ENCODE measurements at regions not wholly inside any gene's neighbourhood (a gene's known extent, or its start where the extent isn't known, plus 50 kb on each side); places are given as distances from the start of the nearest gene placed in this dataset.

DNA sequence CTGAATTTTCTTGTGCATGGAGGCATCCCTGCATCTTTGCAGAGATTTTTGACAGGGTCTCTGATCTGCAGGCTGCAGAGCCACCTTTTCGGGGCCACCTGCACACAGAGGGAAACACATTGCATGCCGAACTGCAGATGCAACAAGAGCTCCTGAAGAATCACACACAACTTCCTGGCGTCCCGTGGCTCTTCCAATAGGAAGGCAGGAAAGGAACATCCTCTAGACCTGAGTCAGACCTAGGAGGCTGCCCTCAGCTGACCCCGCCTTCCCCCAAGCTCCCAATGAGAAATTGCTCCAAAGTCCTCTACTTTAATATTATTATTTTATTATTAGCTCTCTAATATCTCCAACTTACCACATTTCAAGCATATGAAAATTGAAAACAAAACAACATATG is 213.2 kb upstream of the ARRDC4 start:
- H3K27ac ChIP-seq (ENCODE audit: insufficient read depth, low read length): no peak overlapping the region
- no peaks in the 10 kb centered on the region for H3K9me3 ChIP-seq (ENCODE audit: control insufficient read depth, insufficient read depth, low read depth, low read length)
- no peaks in the 10 kb centered on the region for H4K20me1 ChIP-seq (ENCODE audit: control insufficient read depth, extremely low read depth, insufficient read depth, low read length)
- H3K4me3 ChIP-seq (replicated peaks in 1 of 4; ENCODE audit: control extremely low read depth in 1 of 4, insufficient read depth in 1 of 4, low read depth in 3 of 4, low read length in 4 of 4): no peak overlapping the region
- no peak overlapping the region for H3K4me2 ChIP-seq (ENCODE audit: extremely low read depth, insufficient read depth, low read length)
- TF ChIP-seq EZH2 (IDR thresholded peaks at IDR 0.05; ENCODE audit: low read length, missing control alignments): no peak
- TF ChIP-seq, protein P1, sequence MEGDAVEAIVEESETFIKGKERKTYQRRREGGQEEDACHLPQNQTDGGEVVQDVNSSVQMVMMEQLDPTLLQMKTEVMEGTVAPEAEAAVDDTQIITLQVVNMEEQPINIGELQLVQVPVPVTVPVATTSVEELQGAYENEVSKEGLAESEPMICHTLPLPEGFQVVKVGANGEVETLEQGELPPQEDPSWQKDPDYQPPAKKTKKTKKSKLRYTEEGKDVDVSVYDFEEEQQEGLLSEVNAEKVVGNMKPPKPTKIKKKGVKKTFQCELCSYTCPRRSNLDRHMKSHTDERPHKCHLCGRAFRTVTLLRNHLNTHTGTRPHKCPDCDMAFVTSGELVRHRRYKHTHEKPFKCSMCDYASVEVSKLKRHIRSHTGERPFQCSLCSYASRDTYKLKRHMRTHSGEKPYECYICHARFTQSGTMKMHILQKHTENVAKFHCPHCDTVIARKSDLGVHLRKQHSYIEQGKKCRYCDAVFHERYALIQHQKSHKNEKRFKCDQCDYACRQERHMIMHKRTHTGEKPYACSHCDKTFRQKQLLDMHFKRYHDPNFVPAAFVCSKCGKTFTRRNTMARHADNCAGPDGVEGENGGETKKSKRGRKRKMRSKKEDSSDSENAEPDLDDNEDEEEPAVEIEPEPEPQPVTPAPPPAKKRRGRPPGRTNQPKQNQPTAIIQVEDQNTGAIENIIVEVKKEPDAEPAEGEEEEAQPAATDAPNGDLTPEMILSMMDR (conservative IDR thresholded peaks at IDR 0.05 in 1 of 2, IDR thresholded peaks at IDR 0.05 in 1 of 2; ENCODE audit: low read depth in 1 of 2, low read length in 2 of 2): no peak
- H2AFZ ChIP-seq (ENCODE audit: low read length): no peak overlapping the region
- H3K27me3 ChIP-seq (ENCODE audit: control insufficient read depth, insufficient read depth, low read length): no peaks in the 10 kb centered on the region
- no peaks in the 10 kb centered on the region for H3K4me1 ChIP-seq (ENCODE audit: control insufficient read depth, extremely low read depth, insufficient read depth, low read length)
- no peaks in the 10 kb centered on the region for H3K36me3 ChIP-seq (ENCODE audit: control insufficient read depth, insufficient read depth, low read length)
- no peak overlapping the region for H3K9ac ChIP-seq (ENCODE audit: insufficient read depth, low read length)
- DNase-seq (ENCODE audit: low read depth in 2 of 2): no peak
- H3K79me2 ChIP-seq (ENCODE audit: control insufficient read depth, insufficient read depth, low read length): no peaks in the 10 kb centered on the region

GRCh38 chr15:97748576-97748975 is 211.9 kb upstream of the ARRDC4 start:
- no peaks in the 10 kb centered on the region for H3K9me3 ChIP-seq (ENCODE audit: control insufficient read depth, insufficient read depth, low read depth, low read length)
- no peaks in the 10 kb centered on the region for H3K27me3 ChIP-seq (ENCODE audit: control insufficient read depth, insufficient read depth, low read length)
- no peaks in the 10 kb centered on the region for H4K20me1 ChIP-seq (ENCODE audit: control insufficient read depth, extremely low read depth, insufficient read depth, low read length)
- H3K4me3 ChIP-seq (replicated peaks in 1 of 4; ENCODE audit: control extremely low read depth in 1 of 4, insufficient read depth in 1 of 4, low read depth in 3 of 4, low read length in 4 of 4): no peak overlapping the region
- H2AFZ ChIP-seq (ENCODE audit: low read length): no peak overlapping the region
- no peaks in the 10 kb centered on the region for H3K79me2 ChIP-seq (ENCODE audit: control insufficient read depth, insufficient read depth, low read length)
- no peaks in the 10 kb centered on the region for H3K4me1 ChIP-seq (ENCODE audit: control insufficient read depth, extremely low read depth, insufficient read depth, low read length)
- no peaks in the 10 kb centered on the region for H3K36me3 ChIP-seq (ENCODE audit: control insufficient read depth, insufficient read depth, low read length)
- TF ChIP-seq, protein P1 (conservative IDR thresholded peaks at IDR 0.05 in 1 of 2, IDR thresholded peaks at IDR 0.05 in 1 of 2; ENCODE audit: low read depth in 1 of 2, low read length in 2 of 2): no peak
- TF ChIP-seq EZH2 (IDR thresholded peaks at IDR 0.05; ENCODE audit: low read length, missing control alignments): no peak
- no peak overlapping the region for H3K4me2 ChIP-seq (ENCODE audit: extremely low read depth, insufficient read depth, low read length)
- no peak for DNase-seq (ENCODE audit: low read depth in 2 of 2)
- no peak overlapping the region for H3K27ac ChIP-seq (ENCODE audit: insufficient read depth, low read length)
- H3K9ac ChIP-seq (ENCODE audit: insufficient read depth, low read length): no peak overlapping the region

- H3K4me3 ChIP-seq (replicated peaks in 1 of 4; ENCODE audit: control extremely low read depth in 1 of 4, insufficient read depth in 1 of 4, low read depth in 3 of 4, low read length in 4 of 4): no peak overlapping the region
- H3K4me1 ChIP-seq (ENCODE audit: control insufficient read depth, extremely low read depth, insufficient read depth, low read length): no peaks in the 10 kb centered on the region
- H4K20me1 ChIP-seq (ENCODE audit: control insufficient read depth, extremely low read depth, insufficient read depth, low read length): no peaks in the 10 kb centered on the region
- H3K9ac ChIP-seq (ENCODE audit: insufficient read depth, low read length): no peak overlapping the region
- no peaks in the 10 kb centered on the region for H3K79me2 ChIP-seq (ENCODE audit: control insufficient read depth, insufficient read depth, low read length)
- no peaks in the 10 kb centered on the region for H3K36me3 ChIP-seq (ENCODE audit: control insufficient read depth, insufficient read depth, low read length)
- no peaks in the 10 kb centered on the region for H3K27me3 ChIP-seq (ENCODE audit: control insufficient read depth, insufficient read depth, low read length)
- H3K9me3 ChIP-seq (ENCODE audit: control insufficient read depth, insufficient read depth, low read depth, low read length): no peaks in the 10 kb centered on the region
- DNase-seq (ENCODE audit: low read depth in 2 of 2): no peak
- no peak overlapping the region for H3K27ac ChIP-seq (ENCODE audit: insufficient read depth, low read length)
- H3K4me2 ChIP-seq (ENCODE audit: extremely low read depth, insufficient read depth, low read length): no peak overlapping the region
- TF ChIP-seq, protein P1 (conservative IDR thresholded peaks at IDR 0.05 in 1 of 2, IDR thresholded peaks at IDR 0.05 in 1 of 2; ENCODE audit: low read depth in 1 of 2, low read length in 2 of 2): no peak
- no peak for TF ChIP-seq EZH2 (IDR thresholded peaks at IDR 0.05; ENCODE audit: low read length, missing control alignments)
- no peak overlapping the region for H2AFZ ChIP-seq (ENCODE audit: low read length)
Observed at GRCh38 chr15:97750060-97750459, 210.4 kb upstream of the ARRDC4 start.

Measured in fibroblast of lung (primary cell).